ENCODE measurements at regions not wholly inside any gene's neighbourhood (a gene's known extent, or its start where the extent isn't known, plus 50 kb on each side); places are given as distances from the start of the nearest gene placed in this dataset.

DNA sequence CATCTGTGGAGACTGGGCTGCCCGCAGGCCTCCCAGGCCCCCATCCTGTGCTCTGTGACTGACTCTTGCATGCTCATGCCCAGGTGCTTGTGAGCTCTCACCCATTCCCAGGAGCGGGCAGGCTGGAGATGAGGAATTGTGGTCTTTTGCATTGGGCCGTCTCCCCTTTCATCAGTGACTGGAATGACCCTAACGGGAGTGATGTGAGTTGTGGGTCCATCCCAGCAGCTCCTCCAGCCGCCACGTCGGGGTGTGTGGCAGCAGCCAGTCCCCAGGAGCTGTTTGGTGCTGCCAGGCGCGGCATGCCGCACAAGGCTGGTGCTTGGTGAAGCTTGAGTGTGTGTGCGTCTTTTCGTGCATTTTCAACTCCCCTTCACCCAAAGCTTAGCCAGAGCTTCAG, 164.2 kb downstream of the ACTR3B start:
- no peaks in the 10 kb centered on the region for H3K27me3 ChIP-seq (ENCODE audit: low read depth, low read length)
- no peaks in the 10 kb centered on the region for H3K9me3 ChIP-seq (ENCODE audit: insufficient read depth, low read length)

DNA sequence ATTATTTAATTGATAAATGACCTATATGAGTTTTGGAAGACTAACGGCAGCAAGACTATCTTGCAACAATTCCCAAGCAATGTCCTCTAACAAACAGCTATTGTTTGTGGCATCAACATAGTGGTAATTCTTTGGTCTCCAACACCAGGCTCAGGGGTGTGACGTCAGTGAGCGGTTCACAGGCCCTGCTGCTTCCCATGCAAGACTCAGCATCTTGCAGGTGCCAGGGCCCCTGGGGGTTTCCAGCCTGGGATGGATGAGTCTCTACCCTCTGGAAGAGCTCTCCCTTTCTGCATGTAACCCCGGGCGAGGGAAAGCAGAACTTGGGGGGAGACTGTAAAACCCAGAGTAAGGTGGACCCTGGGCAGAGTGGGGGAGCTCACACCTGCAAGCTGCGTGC, 164.7 kb downstream of the ACTR3B start:
- Histone ChIP-seq H3K27me3 (ENCODE audit: low read depth, low read length) (no peaks in the 10 kb centered on the region), H3K79me2 (ENCODE audit: low read length) (no peaks in the 10 kb centered on the region), H4K20me1 (ENCODE audit: insufficient read depth, low read length) (no peaks in the 10 kb centered on the region), H3K4me1 (ENCODE audit: low read length) (no peaks in the 10 kb centered on the region), H3K4me3 (ENCODE audit: low read length) (no peak overlapping the region), H3K4me2 (ENCODE audit: low read length) (no peak overlapping the region), H2AFZ (ENCODE audit: low read depth, low read length) (no peak overlapping the region), H3K9ac (ENCODE audit: low read length) (no peak overlapping the region), H3K36me3 (replicated peaks; ENCODE audit: low read depth, low read length) (no peaks in the 10 kb centered on the region), H3K9me3 (ENCODE audit: insufficient read depth, low read length) (no peaks in the 10 kb centered on the region), H3K27ac (ENCODE audit: low read length) (no peak overlapping the region)
- no peak for TF ChIP-seq EZH2phosphoT487 (IDR thresholded peaks at IDR 0.05; ENCODE audit: low read depth)
- TF ChIP-seq, protein P1, sequence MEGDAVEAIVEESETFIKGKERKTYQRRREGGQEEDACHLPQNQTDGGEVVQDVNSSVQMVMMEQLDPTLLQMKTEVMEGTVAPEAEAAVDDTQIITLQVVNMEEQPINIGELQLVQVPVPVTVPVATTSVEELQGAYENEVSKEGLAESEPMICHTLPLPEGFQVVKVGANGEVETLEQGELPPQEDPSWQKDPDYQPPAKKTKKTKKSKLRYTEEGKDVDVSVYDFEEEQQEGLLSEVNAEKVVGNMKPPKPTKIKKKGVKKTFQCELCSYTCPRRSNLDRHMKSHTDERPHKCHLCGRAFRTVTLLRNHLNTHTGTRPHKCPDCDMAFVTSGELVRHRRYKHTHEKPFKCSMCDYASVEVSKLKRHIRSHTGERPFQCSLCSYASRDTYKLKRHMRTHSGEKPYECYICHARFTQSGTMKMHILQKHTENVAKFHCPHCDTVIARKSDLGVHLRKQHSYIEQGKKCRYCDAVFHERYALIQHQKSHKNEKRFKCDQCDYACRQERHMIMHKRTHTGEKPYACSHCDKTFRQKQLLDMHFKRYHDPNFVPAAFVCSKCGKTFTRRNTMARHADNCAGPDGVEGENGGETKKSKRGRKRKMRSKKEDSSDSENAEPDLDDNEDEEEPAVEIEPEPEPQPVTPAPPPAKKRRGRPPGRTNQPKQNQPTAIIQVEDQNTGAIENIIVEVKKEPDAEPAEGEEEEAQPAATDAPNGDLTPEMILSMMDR (IDR thresholded peaks at IDR 0.05; ENCODE audit: low read depth, low read length) = no peak

More for the DNA sequence above, 164.2 kb downstream of the ACTR3B start:
- Histone ChIP-seq H4K20me1 (ENCODE audit: insufficient read depth, low read length) (no peaks in the 10 kb centered on the region), H3K79me2 (ENCODE audit: low read length) (no peaks in the 10 kb centered on the region), H3K4me1 (ENCODE audit: low read length) (no peaks in the 10 kb centered on the region), H3K27ac (ENCODE audit: low read length) (no peak overlapping the region), H3K4me2 (ENCODE audit: low read length) (no peak overlapping the region), H2AFZ (ENCODE audit: low read depth, low read length) (no peak overlapping the region), H3K4me3 (ENCODE audit: low read length) (no peak overlapping the region), H3K36me3 (replicated peaks; ENCODE audit: low read depth, low read length) (no peaks in the 10 kb centered on the region), H3K9ac (ENCODE audit: low read length) (no peak overlapping the region)
- TF ChIP-seq, protein P1 (IDR thresholded peaks at IDR 0.05; ENCODE audit: low read depth, low read length) = no peak
- TF ChIP-seq EZH2phosphoT487 (IDR thresholded peaks at IDR 0.05; ENCODE audit: low read depth) = no peak

DNA sequence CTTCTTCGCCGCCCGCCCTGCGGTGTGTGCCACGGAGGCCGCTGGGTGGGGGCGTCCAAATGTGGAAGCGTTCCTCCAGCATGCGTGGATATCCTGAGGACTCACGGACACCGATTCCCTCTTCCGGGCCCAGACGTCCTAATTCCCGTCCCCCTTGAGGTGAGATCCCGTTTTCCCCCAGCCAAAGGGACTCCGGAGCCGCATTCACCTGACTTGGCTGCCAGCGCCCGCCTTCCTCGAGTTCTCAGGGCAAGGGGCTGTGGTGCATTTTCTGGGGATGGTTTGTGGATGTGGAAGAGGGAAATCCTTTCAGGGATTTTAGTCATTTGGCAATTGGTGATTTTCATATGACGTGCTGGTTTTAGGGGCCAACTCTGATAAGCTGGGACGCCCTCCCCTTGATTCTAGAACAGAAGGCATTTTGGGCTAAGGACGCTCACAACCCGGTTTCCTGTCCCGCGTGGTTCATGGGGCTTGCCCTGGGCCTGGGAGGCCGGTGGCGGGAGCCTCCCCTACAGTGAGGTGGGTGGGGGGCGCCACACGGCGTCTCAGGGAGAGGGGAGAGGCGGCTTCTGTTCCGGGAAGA, 165.4 kb downstream of the ACTR3B start:
- Histone ChIP-seq H3K27ac (ENCODE audit: low read length) (no peak overlapping the region), H4K20me1 (ENCODE audit: insufficient read depth, low read length) (no peaks in the 10 kb centered on the region), H3K9me3 (ENCODE audit: insufficient read depth, low read length) (no peaks in the 10 kb centered on the region), H3K27me3 (ENCODE audit: low read depth, low read length) (no peaks in the 10 kb centered on the region), H3K4me1 (ENCODE audit: low read length) (no peaks in the 10 kb centered on the region), H3K4me3 (ENCODE audit: low read length) (no peak overlapping the region), H3K9ac (ENCODE audit: low read length) (no peak overlapping the region), H2AFZ (ENCODE audit: low read depth, low read length) (no peak overlapping the region), H3K4me2 (ENCODE audit: low read length) (no peak overlapping the region), H3K36me3 (replicated peaks; ENCODE audit: low read depth, low read length) (no peaks in the 10 kb centered on the region), H3K79me2 (ENCODE audit: low read length) (no peaks in the 10 kb centered on the region)
- TF ChIP-seq, protein P1 (IDR thresholded peaks at IDR 0.05; ENCODE audit: low read depth, low read length) = no peak
- no peak for TF ChIP-seq EZH2phosphoT487 (IDR thresholded peaks at IDR 0.05; ENCODE audit: low read depth)

DNA sequence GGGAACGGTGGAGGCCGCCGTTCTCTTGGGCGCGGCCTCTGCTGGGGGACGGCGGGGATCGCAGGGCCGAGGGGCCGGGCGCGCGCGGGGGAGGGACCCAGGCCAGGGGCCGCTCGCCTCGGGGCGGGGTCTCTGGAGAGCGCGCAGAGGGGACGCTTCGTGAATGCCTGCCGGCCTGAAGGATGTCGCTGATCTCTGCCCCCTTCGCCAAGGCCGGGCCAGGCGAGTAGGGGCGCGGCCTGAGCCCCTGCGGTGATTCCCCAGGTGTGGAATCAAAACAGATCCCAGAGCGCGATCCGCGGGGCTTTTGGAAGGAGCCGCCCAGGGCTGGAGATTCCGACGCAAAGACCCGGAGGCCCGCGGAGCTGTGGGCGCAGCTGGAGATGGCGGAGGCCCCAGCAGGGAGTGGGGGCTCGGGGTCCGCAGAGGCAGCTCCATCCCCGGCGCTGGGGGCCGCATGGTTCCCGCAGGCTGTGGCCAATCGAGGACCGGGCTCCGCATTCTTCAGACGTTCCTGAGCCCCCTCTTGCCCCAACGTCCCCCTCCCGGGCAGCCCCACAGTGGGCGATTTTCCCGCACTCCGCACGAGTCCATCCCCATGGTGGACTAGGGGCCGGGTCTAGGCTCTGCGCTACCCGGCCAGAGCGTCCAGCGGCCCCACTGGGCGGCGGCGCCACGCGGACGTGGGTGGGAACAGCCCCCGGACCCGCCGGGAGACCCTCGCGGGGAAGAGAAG, 166.0 kb downstream of the ACTR3B start:
- TF ChIP-seq, protein P1 (IDR thresholded peaks at IDR 0.05; ENCODE audit: low read depth, low read length) = no peak
- no peak for TF ChIP-seq EZH2phosphoT487 (IDR thresholded peaks at IDR 0.05; ENCODE audit: low read depth)
- Histone ChIP-seq H3K36me3 (replicated peaks; ENCODE audit: low read depth, low read length) (no peaks in the 10 kb centered on the region), H3K4me3 (ENCODE audit: low read length) (no peak overlapping the region), H3K4me1 (ENCODE audit: low read length) (no peaks in the 10 kb centered on the region), H3K79me2 (ENCODE audit: low read length) (no peaks in the 10 kb centered on the region), H3K27me3 (ENCODE audit: low read depth, low read length) (no peaks in the 10 kb centered on the region), H2AFZ (ENCODE audit: low read depth, low read length) (no peak overlapping the region), H3K9me3 (ENCODE audit: insufficient read depth, low read length) (no peaks in the 10 kb centered on the region), H3K9ac (ENCODE audit: low read length) (no peak overlapping the region), H3K4me2 (ENCODE audit: low read length) (no peak overlapping the region), H3K27ac (ENCODE audit: low read length) (no peak overlapping the region), H4K20me1 (ENCODE audit: insufficient read depth, low read length) (no peaks in the 10 kb centered on the region)
